ENCODE measurements at regions not wholly inside any gene's neighbourhood (a gene's known extent, or its start where the extent isn't known, plus 50 kb on each side); places are given as distances from the start of the nearest gene placed in this dataset.

GRCh38 chrX:34891391-34891790 is 51.2 kb upstream of the FAM47B start:
- no peak for TF ChIP-seq EZH2 (IDR thresholded peaks at IDR 0.05; ENCODE audit: borderline replicate concordance, low read length)
- TF ChIP-seq CTCF (conservative IDR thresholded peaks at IDR 0.05 in 1 of 2, IDR thresholded peaks at IDR 0.05 in 1 of 2; ENCODE audit: extremely low read depth in 1 of 2, insufficient read depth in 1 of 2, low read depth in 1 of 2, low read length in 2 of 2) = no peak

Data from mammary epithelial cell (primary cell).